MM.1S (cell line): ENCODE measurements at regions not wholly inside any gene's neighbourhood (a gene's known extent, or its start where the extent isn't known, plus 50 kb on each side); places are given as distances from the start of the nearest gene placed in this dataset.

Source experiments
- DNase-seq: peaks from one replicate; pipeline ENCODE4 v3.0.0-alpha.2; 2015
- H2AFZ ChIP-seq: fragments of 300-600 bp; sonication (generic); 2 replicates; pipeline ENCODE4 v1.6.0; 2016; ENCODE audit warnings: antibody characterized with exemption, low read length
- H3F3A ChIP-seq: fragments of 300-600 bp; sonication (generic); 2 replicates; pipeline ENCODE4 v1.6.1; 2016; ENCODE audit warnings: mild to moderate bottlenecking, antibody characterized with exemption, low read length, moderate library complexity, mixed read lengths; ENCODE audit not compliant: insufficient read depth
- H3K27ac ChIP-seq: fragments of 300-600 bp; sonication (generic); 2 replicates; pipeline ENCODE4 v1.5.1; 2016; ENCODE audit warnings: mild to moderate bottlenecking, low read length
- H3K27me3 ChIP-seq: fragments of 300-600 bp; sonication (generic); replicated peaks from 2 replicates; pipeline ENCODE4 v1.6.0; 2016; ENCODE audit warnings: low read length; ENCODE audit not compliant: insufficient read depth
- H3K36me3 ChIP-seq: fragments of 300-600 bp; sonication (generic); replicated peaks from 2 replicates; pipeline ENCODE4 v1.6.1; 2016; ENCODE audit warnings: mild to moderate bottlenecking, low read length, mixed read lengths; ENCODE audit not compliant: insufficient read depth
- H3K4me1 ChIP-seq: fragments of 300-600 bp; sonication (generic); 2 replicates; pipeline ENCODE4 v1.6.1; 2016; ENCODE audit warnings: low read length, mixed read lengths
- H3K4me2 ChIP-seq: fragments of 300-600 bp; sonication (generic); 2 replicates; pipeline ENCODE4 v1.6.0; 2016; ENCODE audit warnings: low read depth, low read length
- H3K4me3 ChIP-seq: fragments of 300-600 bp; sonication (generic); 2 replicates; pipeline ENCODE4 v1.5.1; 2016; ENCODE audit warnings: low read length, mixed read lengths
- H3K79me2 ChIP-seq: fragments of 300-600 bp; sonication (generic); 2 replicates; pipeline ENCODE4 v1.6.1; 2016; ENCODE audit warnings: mixed run types, low read length, mixed read lengths
- H3K9ac ChIP-seq: fragments of 300-600 bp; sonication (generic); 2 replicates; pipeline ENCODE4 v1.6.1; 2016; ENCODE audit warnings: low read length, mixed read lengths
- H3K9me2 ChIP-seq: fragments of 300-600 bp; sonication (generic); replicated peaks from 2 replicates; pipeline ENCODE4 v1.6.1; 2016; ENCODE audit warnings: mild to moderate bottlenecking, low read length, mixed read lengths; ENCODE audit not compliant: insufficient read depth
- H3K9me3 ChIP-seq: fragments of 300-600 bp; sonication (generic); replicated peaks from 2 replicates; pipeline ENCODE4 v1.6.1; 2016; ENCODE audit warnings: mild to moderate bottlenecking, low read length, mixed read lengths; ENCODE audit not compliant: insufficient read depth
- H4K20me1 ChIP-seq: fragments of 300-600 bp; sonication (generic); 2 replicates; pipeline ENCODE4 v1.6.1; 2016; ENCODE audit warnings: mild to moderate bottlenecking, low read length, moderate library complexity, mixed read lengths; ENCODE audit not compliant: insufficient read depth
- CTCF ChIP-seq: fragments of 300-600 bp; sonication (generic); IDR thresholded peaks from 2 replicates; pipeline ENCODE4 v1.5.1; 2016; ENCODE audit warnings: antibody characterized with exemption, low read length, mixed read lengths
- EZH2 ChIP-seq: fragments of 300-600 bp; sonication (generic); optimal IDR thresholded peaks from 2 replicates; pipeline ENCODE3; 2017; ENCODE audit warnings: low read depth, mild to moderate bottlenecking, antibody characterized with exemption, low read length, mixed read lengths
- EZH2phosphoT487 ChIP-seq: fragments of 300-600 bp; sonication (generic); IDR thresholded peaks from 2 replicates; pipeline ENCODE4 v1.6.1; 2018; ENCODE audit warnings: antibody characterized with exemption, low read length

GRCh38 chrX:30941898-30942297 is 52.8 kb upstream of the TAB3 start:
- H3K27ac ChIP-seq: no peak overlapping the region
- no peaks in the 10 kb centered on the region for H3K9me2 ChIP-seq
- no peaks in the 10 kb centered on the region for H3K4me1 ChIP-seq
- H3K4me3 ChIP-seq: no peak overlapping the region
- H3K4me2 ChIP-seq: no peak overlapping the region
- H3F3A ChIP-seq: no peaks in the 10 kb centered on the region
- no peaks in the 10 kb centered on the region for H3K27me3 ChIP-seq
- H3K9ac ChIP-seq: no peak overlapping the region
- TF ChIP-seq CTCF (no peak), EZH2phosphoT487 (no peak), EZH2 (no peak)
- no peaks in the 10 kb centered on the region for H3K79me2 ChIP-seq
- no peaks in the 10 kb centered on the region for H3K9me3 ChIP-seq
- H3K36me3 ChIP-seq: no peaks in the 10 kb centered on the region
- no peak for DNase-seq
- no peaks in the 10 kb centered on the region for H4K20me1 ChIP-seq
- no peak overlapping the region for H2AFZ ChIP-seq

DNA sequence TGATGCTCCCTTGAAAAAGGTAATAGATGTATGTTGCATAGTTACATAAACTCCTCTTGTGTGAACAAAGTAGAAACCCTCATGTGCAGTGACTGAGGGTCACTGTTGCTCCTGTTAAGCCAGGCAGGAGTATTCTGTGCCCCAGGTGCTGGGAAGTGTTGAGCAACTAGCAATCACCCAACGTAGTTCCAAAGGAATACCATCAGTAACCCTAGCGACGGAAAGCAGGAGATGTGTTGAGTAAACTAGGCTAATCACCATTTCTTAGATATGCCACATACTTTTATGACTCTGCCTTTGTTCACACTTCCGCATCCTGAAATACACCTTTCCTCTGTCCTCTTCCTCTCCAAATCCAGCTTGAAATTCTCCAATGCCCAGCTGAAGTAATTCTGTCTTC is 50.9 kb upstream of the TAB3 start:
- Histone ChIP-seq H2AFZ (no peak overlapping the region), H3K4me1 (no peaks in the 10 kb centered on the region), H3K36me3 (no peaks in the 10 kb centered on the region), H4K20me1 (no peaks in the 10 kb centered on the region), H3K9me3 (no peaks in the 10 kb centered on the region), H3K9ac (no peak overlapping the region), H3K9me2 (no peaks in the 10 kb centered on the region), H3K27ac (no peak overlapping the region), H3K4me2 (no peak overlapping the region), H3F3A (no peaks in the 10 kb centered on the region), H3K4me3 (no peak overlapping the region), H3K79me2 (no peaks in the 10 kb centered on the region), H3K27me3 (no peaks in the 10 kb centered on the region)
- no peak for DNase-seq
- no peak for TF ChIP-seq CTCF
- no peak for TF ChIP-seq EZH2phosphoT487
- no peak for TF ChIP-seq EZH2
